ENCODE measurements at regions not wholly inside any gene's neighbourhood (a gene's known extent, or its start where the extent isn't known, plus 50 kb on each side); places are given as distances from the start of the nearest gene placed in this dataset.

DNA sequence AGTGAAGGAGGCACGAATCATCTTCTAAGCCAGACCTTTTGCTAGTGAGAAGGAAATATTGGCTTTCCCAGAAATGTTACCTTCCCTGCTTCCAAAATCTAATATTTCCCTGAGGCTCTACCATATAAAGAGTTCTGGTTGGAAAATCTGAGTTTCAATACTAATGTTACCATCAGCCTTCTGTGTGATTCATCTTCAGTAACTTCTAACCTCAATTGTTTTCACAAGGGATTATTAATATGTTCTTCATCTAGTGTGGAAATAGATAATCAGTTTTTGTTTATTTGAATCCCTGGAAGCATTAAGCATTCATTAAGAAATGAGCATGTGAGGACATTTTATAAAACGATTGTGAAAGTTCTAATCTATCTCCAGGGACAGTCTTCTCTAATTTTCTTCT lies 720.9 kb downstream of the AACS start:
- Mint-ChIP-seq H3K36me3 (no peaks in the 10 kb centered on the region), H3K27ac (no peak overlapping the region), H3K9me3 (peaks cover 1 to 11% (median 6%) of the 10 kb centered on the region in 7 donors), H3K4me3 (peak overlapping the region in 1 of 4 donors; percentile 7), H3K4me1 (no peaks in the 10 kb centered on the region), H3K27me3 (no peaks in the 10 kb centered on the region)
- DNase-seq (no peak), ATAC-seq (ENCODE audit: low read depth in 2 of 2) (no peak)
- Histone ChIP-seq H3K4me3 (ENCODE audit: low read depth, low read length) (no peak overlapping the region), H3K27me3 (ENCODE audit: control insufficient read depth, insufficient read depth, low read length) (no peaks in the 10 kb centered on the region), H3K4me1 (ENCODE audit: control insufficient read depth, insufficient read depth, low read length, poor library complexity, severe bottlenecking) (no peaks in the 10 kb centered on the region), H3K9me3 (ENCODE audit: control insufficient read depth in 2 of 2, low read length in 2 of 2) (no peaks in the 10 kb centered on the region), H3K27ac (ENCODE audit: insufficient read depth, low read length, poor library complexity, severe bottlenecking) (no peak overlapping the region), H3K36me3 (ENCODE audit: control insufficient read depth, insufficient read depth, low read length) (no peaks in the 10 kb centered on the region)

DNA sequence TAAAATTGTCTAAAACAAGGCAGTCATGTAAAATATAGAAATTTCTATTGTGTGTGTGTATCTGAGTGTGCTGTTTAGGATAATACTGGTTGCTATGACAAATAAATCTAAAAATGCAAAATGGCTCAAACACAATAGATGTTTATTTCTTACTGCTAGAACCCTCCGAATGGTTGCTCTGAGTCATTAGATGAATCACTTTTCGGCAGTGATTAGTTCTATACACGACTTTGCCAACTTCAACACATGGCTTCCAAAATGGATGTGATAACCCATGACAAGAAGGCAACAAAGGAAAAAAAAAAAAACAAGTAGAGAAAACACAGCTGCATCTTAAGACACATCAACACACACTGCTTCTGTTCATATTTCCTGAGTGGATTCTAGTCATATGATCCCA lies 729.2 kb downstream of the AACS start:
- no peak overlapping the region for H3K4me3 Mint-ChIP-seq

GRCh38 chr12:125797421-125798175 lies 732.4 kb downstream of the AACS start:
- H3K27ac ChIP-seq (ENCODE audit: insufficient read depth, low read length, poor library complexity, severe bottlenecking) = no peak overlapping the region
- DNase-seq (no peak), ATAC-seq (ENCODE audit: low read depth in 2 of 2) (no peak)
- Mint-ChIP-seq H3K9me3 (peaks cover 1 to 23% (median 4%) of the 10 kb centered on the region in 7 donors), H3K4me3 (peak overlapping the region in 1 of 4 donors; percentile 68), H3K27me3 (peaks cover 4% of the 10 kb centered on the region), H3K36me3 (no peaks in the 10 kb centered on the region), H3K27ac (no peak overlapping the region), H3K4me1 (peaks cover 0 to 2% (median 0%) of the 10 kb centered on the region in 4 donors)
- H3K36me3 ChIP-seq (ENCODE audit: control insufficient read depth, insufficient read depth, low read length) = no peaks in the 10 kb centered on the region
- no peak overlapping the region for H3K4me3 ChIP-seq (ENCODE audit: low read depth, low read length)
- no peaks in the 10 kb centered on the region for H3K9me3 ChIP-seq (ENCODE audit: control insufficient read depth in 2 of 2, low read length in 2 of 2)
- H3K4me1 ChIP-seq (ENCODE audit: control insufficient read depth, insufficient read depth, low read length, poor library complexity, severe bottlenecking) = no peaks in the 10 kb centered on the region
- no peaks in the 10 kb centered on the region for H3K27me3 ChIP-seq (ENCODE audit: control insufficient read depth, insufficient read depth, low read length)

More for the DNA sequence above, 729.2 kb downstream of the AACS start:
- peaks cover 4% of the 10 kb centered on the region for H3K27me3 Mint-ChIP-seq
- ATAC-seq (ENCODE audit: low read depth in 2 of 2) (no peak), DNase-seq (no peak)
- H3K9me3 Mint-ChIP-seq = peaks cover 5 to 30% (median 6%) of the 10 kb centered on the region in 7 donors
- Histone ChIP-seq H3K36me3 (ENCODE audit: control insufficient read depth, insufficient read depth, low read length) (no peaks in the 10 kb centered on the region), H3K4me1 (ENCODE audit: control insufficient read depth, insufficient read depth, low read length, poor library complexity, severe bottlenecking) (no peaks in the 10 kb centered on the region), H3K9me3 (ENCODE audit: control insufficient read depth in 2 of 2, low read length in 2 of 2) (no peaks in the 10 kb centered on the region), H3K27ac (ENCODE audit: insufficient read depth, low read length, poor library complexity, severe bottlenecking) (no peak overlapping the region), H3K27me3 (ENCODE audit: control insufficient read depth, insufficient read depth, low read length) (no peaks in the 10 kb centered on the region), H3K4me3 (ENCODE audit: low read depth, low read length) (no peak overlapping the region)
- H3K27ac Mint-ChIP-seq = no peak overlapping the region
- no peaks in the 10 kb centered on the region for H3K36me3 Mint-ChIP-seq
- no peaks in the 10 kb centered on the region for H3K4me1 Mint-ChIP-seq

GRCh38 chr12:125804660-125805059 lies 739.4 kb downstream of the AACS start:
- no peaks in the 10 kb centered on the region for H3K36me3 Mint-ChIP-seq
- Histone ChIP-seq H3K27me3 (ENCODE audit: control insufficient read depth, insufficient read depth, low read length) (no peaks in the 10 kb centered on the region), H3K36me3 (ENCODE audit: control insufficient read depth, insufficient read depth, low read length) (no peaks in the 10 kb centered on the region), H3K4me3 (ENCODE audit: low read depth, low read length) (no peak overlapping the region), H3K9me3 (ENCODE audit: control insufficient read depth in 2 of 2, low read length in 2 of 2) (no peaks in the 10 kb centered on the region), H3K27ac (ENCODE audit: insufficient read depth, low read length, poor library complexity, severe bottlenecking) (no peak overlapping the region), H3K4me1 (ENCODE audit: control insufficient read depth, insufficient read depth, low read length, poor library complexity, severe bottlenecking) (no peaks in the 10 kb centered on the region)
- ATAC-seq (ENCODE audit: low read depth in 2 of 2) (no peak), DNase-seq (no peak)
- no peak overlapping the region for H3K4me3 Mint-ChIP-seq
- H3K27ac Mint-ChIP-seq = no peak overlapping the region
- H3K4me1 Mint-ChIP-seq = peaks cover 0 to 2% (median 0%) of the 10 kb centered on the region in 4 donors
- peaks cover 0 to 10% (median 6%) of the 10 kb centered on the region in 7 donors for H3K9me3 Mint-ChIP-seq
- no peaks in the 10 kb centered on the region for H3K27me3 Mint-ChIP-seq

DNA sequence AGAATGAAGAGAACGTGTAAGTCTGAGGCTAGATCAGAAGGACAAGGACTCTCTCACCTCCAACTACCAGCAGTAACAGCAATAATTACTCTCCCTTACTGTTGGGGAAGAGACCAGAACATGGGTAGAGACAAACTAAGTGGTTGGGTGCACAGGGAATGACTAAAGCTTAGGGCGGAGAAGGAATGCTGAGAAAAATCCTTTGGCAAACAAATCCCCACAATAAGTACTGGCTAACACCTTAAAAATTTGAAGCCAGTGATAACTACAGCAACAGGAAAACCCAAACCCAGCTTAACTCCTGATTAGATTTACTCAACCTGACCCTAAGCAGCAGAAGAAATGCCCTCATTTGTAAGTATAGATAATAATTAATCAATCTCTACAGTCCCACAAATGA lies 759.0 kb downstream of the AACS start:
- no peaks in the 10 kb centered on the region for H3K36me3 ChIP-seq (ENCODE audit: control insufficient read depth, insufficient read depth, low read length)
- peaks cover 0 to 11% (median 3%) of the 10 kb centered on the region in 7 donors for H3K9me3 Mint-ChIP-seq
- H3K27ac ChIP-seq (ENCODE audit: insufficient read depth, low read length, poor library complexity, severe bottlenecking) = no peak overlapping the region
- H3K4me1 ChIP-seq (ENCODE audit: control insufficient read depth, insufficient read depth, low read length, poor library complexity, severe bottlenecking) = no peaks in the 10 kb centered on the region
- DNase-seq = no peak
- no peaks in the 10 kb centered on the region for H3K27me3 ChIP-seq (ENCODE audit: control insufficient read depth, insufficient read depth, low read length)
- no peaks in the 10 kb centered on the region for H3K27me3 Mint-ChIP-seq
- no peak overlapping the region for H3K27ac Mint-ChIP-seq
- H3K4me1 Mint-ChIP-seq = no peaks in the 10 kb centered on the region
- H3K4me3 Mint-ChIP-seq = no peak overlapping the region
- no peaks in the 10 kb centered on the region for H3K36me3 Mint-ChIP-seq
- no peak overlapping the region for H3K4me3 ChIP-seq (ENCODE audit: low read depth, low read length)
- ATAC-seq (ENCODE audit: low read depth in 2 of 2) = no peak
- H3K9me3 ChIP-seq (ENCODE audit: control insufficient read depth in 2 of 2, low read length in 2 of 2) = no peaks in the 10 kb centered on the region

DNA sequence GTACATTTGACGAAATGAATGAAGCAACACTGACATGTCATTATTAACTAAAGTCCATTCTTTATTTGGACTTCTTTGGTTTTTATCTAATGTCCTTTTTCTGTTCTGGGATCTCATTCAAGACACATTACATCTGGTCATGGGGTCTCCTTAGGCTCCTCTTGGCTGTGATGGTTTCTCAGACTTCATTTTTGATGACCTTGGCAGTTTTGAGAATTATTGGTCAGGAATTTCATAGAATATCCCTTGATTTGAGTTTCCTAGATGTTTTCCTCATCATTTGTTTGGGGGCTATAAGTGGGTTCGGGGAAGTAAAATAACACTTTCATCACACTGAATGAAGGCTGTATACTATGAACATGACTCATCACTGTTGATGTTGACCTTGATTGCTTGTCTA lies 770.6 kb downstream of the AACS start:
- Histone ChIP-seq H3K4me1 (ENCODE audit: control insufficient read depth, insufficient read depth, low read length, poor library complexity, severe bottlenecking) (no peaks in the 10 kb centered on the region), H3K27ac (ENCODE audit: insufficient read depth, low read length, poor library complexity, severe bottlenecking) (no peak overlapping the region), H3K9me3 (ENCODE audit: control insufficient read depth in 2 of 2, low read length in 2 of 2) (no peaks in the 10 kb centered on the region), H3K27me3 (ENCODE audit: control insufficient read depth, insufficient read depth, low read length) (no peaks in the 10 kb centered on the region), H3K4me3 (ENCODE audit: low read depth, low read length) (no peak overlapping the region), H3K36me3 (ENCODE audit: control insufficient read depth, insufficient read depth, low read length) (no peaks in the 10 kb centered on the region)
- Mint-ChIP-seq H3K36me3 (no peaks in the 10 kb centered on the region), H3K9me3 (peaks cover 0 to 8% (median 2%) of the 10 kb centered on the region in 7 donors), H3K27ac (no peak overlapping the region), H3K4me1 (no peaks in the 10 kb centered on the region), H3K27me3 (no peaks in the 10 kb centered on the region), H3K4me3 (no peak overlapping the region)
- DNase-seq = no peak
- ATAC-seq (ENCODE audit: low read depth in 2 of 2) = no peak

GRCh38 chr12:125836647-125837046 lies 771.4 kb downstream of the AACS start:
- Mint-ChIP-seq H3K36me3 (no peaks in the 10 kb centered on the region), H3K9me3 (peaks cover 0 to 8% (median 2%) of the 10 kb centered on the region in 7 donors), H3K27me3 (no peaks in the 10 kb centered on the region), H3K4me3 (no peak overlapping the region), H3K27ac (peak overlapping the region in 1 of 3 donors; percentile 29), H3K4me1 (no peaks in the 10 kb centered on the region)
- no peaks in the 10 kb centered on the region for H3K9me3 ChIP-seq (ENCODE audit: control insufficient read depth in 2 of 2, low read length in 2 of 2)
- no peaks in the 10 kb centered on the region for H3K36me3 ChIP-seq (ENCODE audit: control insufficient read depth, insufficient read depth, low read length)
- H3K27ac ChIP-seq (ENCODE audit: insufficient read depth, low read length, poor library complexity, severe bottlenecking) = no peak overlapping the region
- no peaks in the 10 kb centered on the region for H3K27me3 ChIP-seq (ENCODE audit: control insufficient read depth, insufficient read depth, low read length)
- no peak for ATAC-seq (ENCODE audit: low read depth in 2 of 2)
- DNase-seq = no peak
- no peaks in the 10 kb centered on the region for H3K4me1 ChIP-seq (ENCODE audit: control insufficient read depth, insufficient read depth, low read length, poor library complexity, severe bottlenecking)
- H3K4me3 ChIP-seq (ENCODE audit: low read depth, low read length) = no peak overlapping the region

- no peak overlapping the region for H3K27ac ChIP-seq (ENCODE audit: insufficient read depth, low read length, poor library complexity, severe bottlenecking)
- H3K27ac Mint-ChIP-seq = no peak overlapping the region
- no peak for DNase-seq
These were observed 776.1 kb downstream of the AACS start for GRCh38 chr12:125841332-125841731.

More at GRCh38 chr12:125841332-125841731, 776.1 kb downstream of the AACS start:
- H3K4me1 Mint-ChIP-seq = no peaks in the 10 kb centered on the region
- ATAC-seq (ENCODE audit: low read depth in 2 of 2) = no peak
- H3K4me3 Mint-ChIP-seq = no peak overlapping the region
- no peak overlapping the region for H3K4me3 ChIP-seq (ENCODE audit: low read depth, low read length)
- H3K36me3 Mint-ChIP-seq = no peaks in the 10 kb centered on the region
- peaks cover 0 to 8% (median 2%) of the 10 kb centered on the region in 7 donors for H3K9me3 Mint-ChIP-seq
- H3K4me1 ChIP-seq (ENCODE audit: control insufficient read depth, insufficient read depth, low read length, poor library complexity, severe bottlenecking) = no peaks in the 10 kb centered on the region
- H3K9me3 ChIP-seq (ENCODE audit: control insufficient read depth in 2 of 2, low read length in 2 of 2) = no peaks in the 10 kb centered on the region
- no peaks in the 10 kb centered on the region for H3K36me3 ChIP-seq (ENCODE audit: control insufficient read depth, insufficient read depth, low read length)
- no peaks in the 10 kb centered on the region for H3K27me3 ChIP-seq (ENCODE audit: control insufficient read depth, insufficient read depth, low read length)
- no peaks in the 10 kb centered on the region for H3K27me3 Mint-ChIP-seq
